K562 (cell line): ENCODE measurements at regions not wholly inside any gene's neighbourhood (a gene's known extent, or its start where the extent isn't known, plus 50 kb on each side); places are given as distances from the start of the nearest gene placed in this dataset.

Experiments used
- CC2D1A ChIP-seq: fragments of 450-650 bp; IDR thresholded peaks from 2 replicates; pipeline ENCODE4 v1.6.1; 2017; ENCODE audit warnings: mild to moderate bottlenecking
- CTCF ChIP-seq, 3 experiments: IDR thresholded peaks in 2 of 3; conservative IDR thresholded peaks in 1 of 3; 2 replicates each; pipeline ENCODE4 v1.5.1; 2011 to 2012; ENCODE audit warnings: low read length in 3 of 3, mild to moderate bottlenecking in 3 of 3, control low read depth in 2 of 3, improper control_type of control experiment in 1 of 3, inconsistent platforms in 1 of 3, low read depth in 1 of 3, mixed read lengths in 1 of 3, moderate library complexity in 1 of 3; ENCODE audit not compliant: insufficient read depth in 2 of 3
- KLF16 ChIP-seq: IDR thresholded peaks from 2 replicates; pipeline ENCODE4 v1.6.1; 2016; ENCODE audit warnings: antibody characterized with exemption
- LEF1 ChIP-seq: fragments of 450-650 bp; IDR thresholded peaks from 2 replicates; pipeline ENCODE4 v1.6.1; 2016; ENCODE audit warnings: mild to moderate bottlenecking
- POLR2AphosphoS5 ChIP-seq: IDR thresholded peaks from 2 replicates; pipeline ENCODE4 v1.6.1; 2011; ENCODE audit warnings: mild to moderate bottlenecking, low read depth, low read length, moderate library complexity; ENCODE audit not compliant: control insufficient read depth, insufficient read depth
- STAG1 ChIP-seq: sonication (generic); formaldehyde crosslinking; IDR thresholded peaks from 2 replicates; pipeline ENCODE4 v1.5.0; 2020; ENCODE audit warnings: missing genetic modification reagents, borderline replicate concordance
- ZNF224 ChIP-seq: sonication (generic); formaldehyde crosslinking; IDR thresholded peaks from 2 replicates; pipeline ENCODE4 v1.8.0; 2022; ENCODE audit warnings: mild to moderate bottlenecking, missing genetic modification reagents
- ZNF232 ChIP-seq: sonication (generic); formaldehyde crosslinking; IDR thresholded peaks from 2 replicates; pipeline ENCODE4 v1.8.0; 2022; ENCODE audit warnings: mild to moderate bottlenecking, missing genetic modification reagents
- TF ChIP-seq, protein P1 (sequence below), 2 experiments: IDR thresholded peaks; 2 replicates each; pipeline ENCODE4 v1.6.1; 2011; ENCODE audit warnings: borderline replicate concordance in 1 of 2, control low read depth in 1 of 2, low read depth in 1 of 2, low read length in 1 of 2, mild to moderate bottlenecking in 1 of 2, mixed read lengths in 1 of 2, moderate library complexity in 1 of 2; ENCODE audit not compliant: insufficient read depth in 1 of 2, insufficient read length in 1 of 2, poor library complexity in 1 of 2, severe bottlenecking in 1 of 2; ENCODE audit errors: extremely low read depth in 1 of 2
- TF ChIP-seq, protein P2 (sequence below): sonication (generic); formaldehyde crosslinking; IDR thresholded peaks from 2 replicates; pipeline ENCODE4 v1.5.0; 2020; ENCODE audit warnings: missing genetic modification reagents
- TF ChIP-seq, protein P3 (sequence below): fragments of 250-450 bp; sonication (Bioruptor Pico); IDR thresholded peaks from 2 replicates; pipeline ENCODE4 v1.5.0; 2020; ENCODE audit warnings: mild to moderate bottlenecking, borderline replicate concordance

GRCh38 chr20:52823303-52823702, 148.9 kb upstream of the TSHZ2 start:
- TF ChIP-seq ZNF224 (CRISPR knock-in tag), result no peak
- TF ChIP-seq, protein P1, sequence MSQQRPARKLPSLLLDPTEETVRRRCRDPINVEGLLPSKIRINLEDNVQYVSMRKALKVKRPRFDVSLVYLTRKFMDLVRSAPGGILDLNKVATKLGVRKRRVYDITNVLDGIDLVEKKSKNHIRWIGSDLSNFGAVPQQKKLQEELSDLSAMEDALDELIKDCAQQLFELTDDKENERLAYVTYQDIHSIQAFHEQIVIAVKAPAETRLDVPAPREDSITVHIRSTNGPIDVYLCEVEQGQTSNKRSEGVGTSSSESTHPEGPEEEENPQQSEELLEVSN (IDR thresholded peaks at IDR 0.05; ENCODE audit: borderline replicate concordance in 1 of 2, extremely low read depth in 1 of 2, insufficient read depth in 1 of 2, insufficient read length in 1 of 2, low read depth in 1 of 2, low read length in 1 of 2, poor library complexity in 1 of 2, severe bottlenecking in 1 of 2), result no peak
- no peak for TF ChIP-seq CC2D1A
- TF ChIP-seq STAG1 (CRISPR knock-in tag), result no peak
- no peak for TF ChIP-seq KLF16
- no peak for TF ChIP-seq POLR2AphosphoS5
- TF ChIP-seq ZNF232 (CRISPR knock-in tag), result no peak
- TF ChIP-seq LEF1, result no peak
- no peak for TF ChIP-seq CTCF (IDR thresholded peaks at IDR 0.05 in 2 of 3, conservative IDR thresholded peaks at IDR 0.05 in 1 of 3; ENCODE audit: insufficient read depth in 2 of 3, low read depth in 1 of 3, low read length in 3 of 3)
- TF ChIP-seq, protein P2, sequence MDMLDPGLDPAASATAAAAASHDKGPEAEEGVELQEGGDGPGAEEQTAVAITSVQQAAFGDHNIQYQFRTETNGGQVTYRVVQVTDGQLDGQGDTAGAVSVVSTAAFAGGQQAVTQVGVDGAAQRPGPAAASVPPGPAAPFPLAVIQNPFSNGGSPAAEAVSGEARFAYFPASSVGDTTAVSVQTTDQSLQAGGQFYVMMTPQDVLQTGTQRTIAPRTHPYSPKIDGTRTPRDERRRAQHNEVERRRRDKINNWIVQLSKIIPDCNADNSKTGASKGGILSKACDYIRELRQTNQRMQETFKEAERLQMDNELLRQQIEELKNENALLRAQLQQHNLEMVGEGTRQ (CRISPR knock-in tag), result no peak
- TF ChIP-seq, protein P3, sequence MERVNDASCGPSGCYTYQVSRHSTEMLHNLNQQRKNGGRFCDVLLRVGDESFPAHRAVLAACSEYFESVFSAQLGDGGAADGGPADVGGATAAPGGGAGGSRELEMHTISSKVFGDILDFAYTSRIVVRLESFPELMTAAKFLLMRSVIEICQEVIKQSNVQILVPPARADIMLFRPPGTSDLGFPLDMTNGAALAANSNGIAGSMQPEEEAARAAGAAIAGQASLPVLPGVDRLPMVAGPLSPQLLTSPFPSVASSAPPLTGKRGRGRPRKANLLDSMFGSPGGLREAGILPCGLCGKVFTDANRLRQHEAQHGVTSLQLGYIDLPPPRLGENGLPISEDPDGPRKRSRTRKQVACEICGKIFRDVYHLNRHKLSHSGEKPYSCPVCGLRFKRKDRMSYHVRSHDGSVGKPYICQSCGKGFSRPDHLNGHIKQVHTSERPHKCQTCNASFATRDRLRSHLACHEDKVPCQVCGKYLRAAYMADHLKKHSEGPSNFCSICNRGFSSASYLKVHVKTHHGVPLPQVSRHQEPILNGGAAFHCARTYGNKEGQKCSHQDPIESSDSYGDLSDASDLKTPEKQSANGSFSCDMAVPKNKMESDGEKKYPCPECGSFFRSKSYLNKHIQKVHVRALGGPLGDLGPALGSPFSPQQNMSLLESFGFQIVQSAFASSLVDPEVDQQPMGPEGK, result no peak
